ENCODE measurements at regions not wholly inside any gene's neighbourhood (a gene's known extent, or its start where the extent isn't known, plus 50 kb on each side); places are given as distances from the start of the nearest gene placed in this dataset.

DNA sequence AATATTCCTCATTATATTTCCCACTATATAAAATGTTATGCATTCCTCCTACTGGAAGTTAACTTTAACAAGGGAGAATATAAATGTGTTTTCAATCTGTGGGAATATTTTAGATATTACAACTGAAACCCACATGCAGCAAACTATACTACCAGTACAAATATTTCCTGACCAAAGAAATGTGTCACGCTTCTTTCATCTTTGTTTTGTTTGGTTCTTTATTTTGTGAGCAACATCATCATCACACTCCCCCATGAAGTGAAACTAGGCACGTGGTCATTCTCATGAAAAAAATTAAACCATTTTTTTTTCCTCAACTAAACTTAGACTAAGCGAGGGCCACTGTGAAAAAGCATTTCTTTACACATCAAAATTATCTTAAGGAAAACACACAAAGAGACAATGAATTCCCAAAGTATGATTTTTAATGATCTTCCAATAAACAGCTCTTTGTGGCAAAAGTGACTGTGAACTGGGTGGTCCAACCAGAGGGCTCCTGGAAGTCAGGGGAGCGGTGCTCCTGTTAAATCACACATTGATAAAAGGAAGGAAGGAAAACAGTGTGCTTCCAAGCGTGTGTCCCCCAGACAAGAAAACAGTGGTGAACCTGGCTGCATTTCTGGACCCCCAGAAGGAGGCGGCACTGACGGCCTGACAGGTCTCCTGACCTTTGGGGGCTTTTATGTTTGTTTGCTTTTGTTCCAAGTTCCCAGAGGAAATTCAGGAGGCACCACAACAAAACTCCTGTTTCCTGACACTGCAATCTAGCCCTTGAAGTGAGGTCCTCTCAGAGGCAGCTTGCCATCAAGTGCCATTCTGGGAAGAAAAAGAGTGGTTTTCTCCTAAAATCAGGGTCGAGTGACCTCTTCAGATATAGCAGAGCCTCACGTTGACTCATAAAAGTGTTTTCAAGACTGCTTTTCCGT lies 166.8 kb upstream of the FOXQ1 start:
- DNase-seq = no peak

DNA sequence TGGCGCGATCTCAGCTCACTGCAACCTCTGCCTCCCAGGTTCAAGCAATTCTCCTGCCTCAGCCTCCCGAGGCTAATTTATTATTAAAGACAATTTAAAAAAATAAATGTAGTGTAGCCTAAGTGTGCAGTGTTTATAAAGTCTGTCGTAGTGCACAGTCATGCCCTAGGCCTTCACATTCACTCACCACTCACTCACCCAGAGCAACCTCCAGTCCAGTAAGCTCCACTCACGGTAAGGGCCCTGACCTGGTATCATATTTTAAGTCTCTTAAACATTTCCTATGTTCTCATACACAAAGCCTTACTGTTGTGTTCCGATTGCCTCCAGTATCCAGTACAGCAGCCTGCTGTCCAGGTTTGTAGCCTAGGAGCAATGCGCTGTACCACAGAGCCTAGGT lies 168.2 kb upstream of the FOXQ1 start:
- no peak for DNase-seq

DNA sequence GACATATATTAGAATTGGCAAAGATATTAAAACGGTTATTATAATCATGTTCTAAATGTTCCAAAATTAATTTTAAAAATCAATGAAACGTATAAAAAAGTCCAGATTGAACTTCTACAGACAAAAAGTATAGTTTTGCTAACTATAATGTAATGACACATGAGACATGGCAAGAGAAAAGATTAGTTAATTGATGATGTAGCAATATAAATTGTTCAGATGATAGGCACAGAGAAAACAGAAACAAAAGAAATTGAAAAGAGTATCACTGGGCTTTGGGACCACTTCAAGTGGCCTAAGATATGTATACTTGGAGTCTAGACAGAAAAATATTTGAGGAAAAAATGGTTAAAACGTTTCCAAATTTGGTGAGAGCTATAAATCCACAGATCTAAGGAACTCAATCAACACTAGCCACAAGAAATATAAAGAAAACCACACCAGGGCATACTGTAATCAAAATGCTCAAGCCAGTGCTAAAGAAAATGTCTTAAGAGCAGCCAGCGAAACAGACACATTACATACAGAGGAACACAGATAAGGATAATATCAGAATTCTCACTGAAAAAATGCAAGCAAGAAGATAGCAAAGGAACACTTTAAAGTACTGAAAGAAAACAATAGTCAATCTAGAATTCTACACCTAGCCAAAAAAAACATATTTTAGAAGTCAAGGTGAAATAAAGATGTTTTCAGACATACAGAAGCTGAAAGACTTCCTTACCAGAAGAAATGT lies 172.6 kb upstream of the FOXQ1 start:
- DNase-seq = no peak

DNA sequence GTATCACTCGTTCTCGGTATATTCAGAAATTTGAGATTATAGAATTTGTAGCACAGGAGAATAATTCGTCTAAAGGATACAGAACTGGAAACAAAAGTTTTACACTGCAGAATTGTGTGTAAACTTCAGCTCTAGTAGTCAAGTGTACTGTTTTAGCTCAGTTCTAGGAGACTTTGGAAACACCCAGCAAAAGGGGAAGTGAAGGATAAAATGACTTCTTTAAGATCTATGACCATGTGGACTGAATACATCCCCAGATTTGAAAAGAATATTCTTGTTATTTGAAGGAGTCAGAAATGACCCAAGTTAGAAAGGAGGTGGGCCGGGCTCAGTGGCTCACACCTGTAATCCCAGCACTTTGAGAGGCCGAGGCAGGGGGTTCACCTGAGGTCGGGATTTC lies 174.0 kb upstream of the FOXQ1 start:
- no peak for DNase-seq

DNA sequence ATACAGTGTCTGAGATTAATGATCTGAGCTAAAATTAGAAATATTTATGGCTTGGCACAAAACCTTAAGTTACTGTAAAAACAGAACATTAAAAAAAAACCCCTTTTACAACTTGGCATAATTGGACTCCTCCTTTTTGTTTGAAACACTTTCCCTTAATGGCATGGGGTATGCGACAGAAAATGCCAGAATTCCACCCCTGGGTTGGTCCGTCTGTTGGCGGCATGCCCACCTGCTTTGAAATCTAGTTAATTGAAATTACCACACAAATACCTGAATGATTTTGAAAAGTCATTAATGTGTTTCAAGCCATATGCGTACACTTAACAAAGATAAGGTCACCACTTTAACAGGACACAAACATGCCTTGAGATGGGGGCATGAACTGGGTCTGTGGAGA lies 175.1 kb upstream of the FOXQ1 start:
- peak; percentile 48 for DNase-seq

DNA sequence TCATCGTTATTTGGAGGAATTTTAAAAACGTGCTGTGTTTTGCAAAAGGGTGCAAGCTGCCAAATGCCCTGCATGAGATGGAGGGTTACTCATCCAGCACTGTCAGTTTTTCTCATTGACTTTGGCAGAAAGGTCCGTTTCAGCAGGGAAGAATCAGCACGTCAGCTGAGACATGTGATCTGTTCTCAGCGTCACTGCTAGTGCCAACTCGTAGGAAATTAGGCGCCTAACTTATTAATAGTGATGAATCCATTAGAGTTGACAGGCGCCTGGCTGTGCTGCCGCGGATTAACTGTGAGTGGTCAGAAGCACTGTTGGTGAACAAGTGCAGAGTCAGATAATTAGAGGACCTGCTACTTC lies 175.5 kb upstream of the FOXQ1 start:
- DNase-seq = peak; percentile 68

DNA sequence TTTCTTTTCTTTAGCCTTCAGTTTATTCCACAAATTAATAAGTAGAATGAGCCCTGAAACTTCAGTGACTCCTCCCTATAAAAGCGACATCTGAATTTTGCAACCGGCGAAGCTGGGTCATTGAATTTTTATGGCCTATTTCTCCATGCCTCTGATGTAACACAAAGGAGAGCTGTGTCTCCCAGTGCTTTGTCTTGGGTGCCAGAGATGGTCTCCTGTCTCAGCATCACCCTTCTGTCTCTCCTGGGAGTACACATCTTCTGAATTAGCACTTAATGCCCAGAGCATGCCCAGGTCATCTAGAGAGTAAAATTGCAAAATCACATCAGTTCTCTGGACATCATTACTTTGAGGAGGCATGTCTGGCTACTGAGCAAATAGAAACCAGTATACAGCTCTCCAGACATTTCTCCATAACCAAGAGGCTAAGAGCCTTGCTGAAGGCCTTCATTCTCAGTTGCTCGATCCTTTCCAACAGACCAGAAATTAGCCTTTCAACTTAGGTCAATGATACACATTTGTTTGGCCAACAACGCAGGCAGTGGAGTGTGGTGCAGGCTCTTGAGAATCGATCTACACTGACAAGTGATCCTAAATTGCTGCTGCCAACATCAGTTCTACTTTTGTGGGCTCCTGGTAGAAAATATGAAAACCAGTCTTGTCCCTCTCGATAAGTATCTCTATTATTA lies 176.0 kb upstream of the FOXQ1 start:
- DNase-seq = no peak

DNA sequence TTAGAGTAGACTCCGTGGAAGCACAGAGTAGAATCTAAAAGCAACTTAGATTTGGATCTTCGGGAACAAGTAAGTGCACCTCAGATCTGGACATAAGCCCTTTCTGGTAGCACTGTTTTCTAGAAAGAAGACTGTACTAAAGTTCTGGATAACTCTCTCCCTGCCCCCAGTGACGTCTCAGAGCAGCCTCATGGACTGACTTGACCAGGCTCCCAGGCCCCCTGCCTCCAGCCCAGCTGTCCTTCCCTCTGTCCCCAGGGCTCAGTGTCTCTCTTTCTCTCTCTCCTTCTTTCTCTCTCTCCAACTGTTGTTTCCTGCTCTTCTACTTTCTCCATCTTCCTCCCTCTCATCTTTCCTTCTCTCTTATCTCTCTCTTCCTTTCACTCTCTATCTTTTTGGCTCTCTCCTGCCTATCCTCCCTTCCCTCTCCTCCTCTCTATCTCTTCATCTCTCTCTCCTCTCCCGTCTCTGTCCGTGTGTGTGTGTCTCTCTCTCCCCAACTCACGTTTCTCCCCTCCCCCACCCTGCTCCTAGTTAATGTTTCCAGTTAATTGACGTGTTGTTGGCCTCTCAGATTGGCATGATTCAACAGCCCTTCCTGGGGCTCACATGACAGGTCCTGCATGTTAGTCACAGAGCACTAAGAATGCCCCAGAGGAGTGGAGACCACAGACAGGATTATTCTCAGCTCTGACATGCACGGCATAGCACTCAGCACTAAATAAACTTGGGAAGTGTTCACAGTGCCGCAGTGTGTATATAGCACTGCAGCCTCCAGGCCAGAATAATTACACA lies 180.4 kb upstream of the FOXQ1 start:
- no peak for DNase-seq

DNA sequence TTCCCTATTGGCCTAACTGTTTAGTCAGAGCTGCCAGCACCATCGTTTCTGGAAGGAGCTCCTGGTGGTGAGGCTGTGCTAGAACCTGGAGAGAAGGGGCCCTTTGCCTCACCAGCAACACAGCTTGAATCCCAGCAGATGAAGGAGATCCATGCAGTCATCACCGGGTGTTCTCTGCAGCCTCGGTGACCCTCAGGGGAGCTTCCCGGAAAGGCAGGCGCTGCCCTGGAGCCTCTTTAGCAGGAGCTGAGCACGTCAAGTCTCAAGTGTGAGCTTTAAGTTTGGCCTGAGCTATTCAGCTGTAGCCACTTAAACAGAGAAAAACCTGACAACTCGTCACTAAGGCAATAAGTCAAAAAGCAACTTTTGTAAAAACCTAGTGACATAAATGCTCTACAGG lies 181.2 kb upstream of the FOXQ1 start:
- no peak for DNase-seq

DNA sequence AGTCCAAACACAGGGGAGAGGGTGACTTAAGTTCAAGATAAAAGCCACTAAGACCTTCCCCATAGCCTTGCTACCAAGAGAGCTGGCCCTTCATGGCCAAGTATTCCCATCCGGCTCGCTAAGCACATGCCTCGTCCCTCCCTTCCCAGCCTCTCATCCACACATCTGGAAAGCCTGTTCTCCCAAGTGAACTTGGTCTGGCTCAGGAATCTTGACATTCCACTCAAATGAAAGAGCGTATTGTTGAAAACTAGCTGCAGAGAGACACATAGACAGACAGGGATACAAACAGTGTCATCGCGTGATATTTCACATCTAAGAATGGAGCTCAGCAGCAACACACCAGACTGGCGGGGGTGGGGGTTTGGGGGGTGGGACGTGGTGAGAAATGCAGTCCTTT lies 182.8 kb upstream of the FOXQ1 start:
- no peak for DNase-seq

DNA sequence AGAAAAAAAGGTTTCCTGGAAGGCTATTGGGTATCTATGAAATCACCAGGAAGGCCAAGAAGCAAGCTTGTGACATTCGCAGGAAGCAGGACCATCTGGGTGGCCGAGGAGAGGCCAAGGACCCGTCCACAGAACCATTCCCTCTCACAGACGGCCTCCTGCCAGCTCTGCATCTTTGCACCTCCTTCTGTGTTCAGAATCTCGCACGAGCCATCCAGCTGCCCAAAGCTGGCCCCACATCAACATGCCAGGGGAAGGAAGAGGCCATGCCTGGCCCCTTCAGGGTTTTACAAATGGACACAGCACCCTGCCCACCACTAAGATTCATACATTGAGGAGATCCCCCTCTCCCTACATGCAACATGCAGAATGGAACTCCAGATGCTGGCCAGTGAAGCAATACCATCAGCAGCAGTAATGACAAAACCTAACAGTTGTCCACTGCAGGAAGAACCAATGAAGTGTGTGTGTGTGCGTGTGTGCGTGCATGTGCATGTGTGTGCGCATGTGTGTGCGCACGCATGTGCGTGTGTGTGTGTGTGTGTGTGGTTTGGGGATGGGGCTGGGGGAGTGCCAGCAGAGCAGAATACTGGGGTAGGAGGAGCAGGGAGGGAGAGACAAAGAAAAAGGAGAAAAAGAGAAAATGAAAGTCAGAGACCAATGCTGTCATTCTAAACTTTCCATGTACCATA lies 184.2 kb upstream of the FOXQ1 start:
- DNase-seq = no peak

DNA sequence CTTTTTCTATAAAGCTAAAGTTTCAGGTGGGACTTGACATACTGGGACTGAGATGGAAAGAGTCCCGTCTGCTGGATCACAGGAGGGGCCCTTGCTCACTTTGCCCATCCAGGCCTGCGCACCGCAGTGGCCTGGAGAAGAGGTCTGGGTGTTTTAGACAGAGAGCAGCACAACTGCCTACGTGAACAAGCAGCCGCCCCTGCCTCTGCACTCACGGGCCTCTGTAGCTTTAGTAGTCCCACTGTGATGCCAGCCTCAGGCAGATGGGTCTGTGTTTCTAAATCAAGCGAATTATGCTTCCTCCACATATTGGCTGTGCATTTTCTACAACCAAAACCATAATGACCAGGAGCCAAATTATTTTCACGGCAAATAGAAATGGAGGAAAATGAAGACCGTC lies 184.8 kb upstream of the FOXQ1 start:
- no peak for DNase-seq

DNA sequence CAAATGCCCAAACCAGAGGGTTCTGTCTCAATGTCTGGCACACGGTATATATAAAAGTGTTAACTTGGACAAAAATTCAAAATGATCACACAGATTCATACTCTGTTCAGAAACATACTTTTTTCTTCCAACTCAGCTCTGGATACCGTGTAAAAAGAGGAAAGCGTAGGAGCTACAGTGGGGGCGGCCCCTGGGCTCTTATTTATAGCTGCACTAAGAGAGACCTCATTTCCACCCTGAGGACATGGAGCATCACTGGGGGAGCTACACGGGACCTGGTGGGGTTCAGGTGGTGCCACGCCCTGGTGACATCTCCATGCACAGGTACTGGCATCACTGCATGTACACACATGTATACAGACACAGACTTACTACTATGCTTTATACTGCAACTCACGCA lies 185.9 kb upstream of the FOXQ1 start:
- no peak for DNase-seq

DNA sequence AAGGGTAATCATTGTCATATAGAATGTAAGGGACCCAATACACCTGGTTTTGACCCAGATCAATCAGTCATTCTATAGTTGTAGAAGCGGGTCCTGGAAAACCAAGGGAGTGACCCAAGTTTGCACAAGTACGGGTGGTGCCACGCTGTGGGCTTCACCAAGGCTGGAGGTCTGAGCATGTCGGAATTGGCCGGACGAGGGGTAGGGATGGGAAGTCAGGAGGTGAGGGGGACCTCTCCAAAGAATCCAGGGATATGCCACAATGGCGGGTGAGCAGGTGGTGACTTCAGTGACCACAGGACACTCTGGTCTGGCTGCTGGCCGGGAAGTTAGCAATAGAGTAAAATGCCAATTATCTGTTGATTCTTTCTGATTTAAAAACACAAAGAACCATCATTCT lies 186.6 kb upstream of the FOXQ1 start:
- no peak for DNase-seq

DNA sequence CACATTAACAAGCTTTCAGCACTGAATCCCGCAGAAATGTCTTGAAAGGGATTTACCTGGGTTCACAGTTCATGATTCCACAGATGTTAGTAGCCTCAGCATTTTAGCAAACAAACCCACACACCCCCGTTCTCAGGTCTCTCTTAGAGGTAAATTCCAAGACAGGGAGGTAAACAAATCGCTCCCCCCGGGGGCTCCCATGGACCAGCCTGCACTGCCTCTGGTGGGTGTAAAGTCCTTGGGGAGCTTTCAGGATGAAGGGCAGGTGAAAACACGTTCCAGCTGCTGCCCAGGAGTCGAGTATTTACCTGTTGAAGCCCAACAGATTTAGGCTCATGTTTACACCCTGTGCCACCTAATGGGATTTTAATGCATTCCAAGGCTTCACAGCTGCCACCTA lies 187.0 kb upstream of the FOXQ1 start:
- no peak for DNase-seq

DNA sequence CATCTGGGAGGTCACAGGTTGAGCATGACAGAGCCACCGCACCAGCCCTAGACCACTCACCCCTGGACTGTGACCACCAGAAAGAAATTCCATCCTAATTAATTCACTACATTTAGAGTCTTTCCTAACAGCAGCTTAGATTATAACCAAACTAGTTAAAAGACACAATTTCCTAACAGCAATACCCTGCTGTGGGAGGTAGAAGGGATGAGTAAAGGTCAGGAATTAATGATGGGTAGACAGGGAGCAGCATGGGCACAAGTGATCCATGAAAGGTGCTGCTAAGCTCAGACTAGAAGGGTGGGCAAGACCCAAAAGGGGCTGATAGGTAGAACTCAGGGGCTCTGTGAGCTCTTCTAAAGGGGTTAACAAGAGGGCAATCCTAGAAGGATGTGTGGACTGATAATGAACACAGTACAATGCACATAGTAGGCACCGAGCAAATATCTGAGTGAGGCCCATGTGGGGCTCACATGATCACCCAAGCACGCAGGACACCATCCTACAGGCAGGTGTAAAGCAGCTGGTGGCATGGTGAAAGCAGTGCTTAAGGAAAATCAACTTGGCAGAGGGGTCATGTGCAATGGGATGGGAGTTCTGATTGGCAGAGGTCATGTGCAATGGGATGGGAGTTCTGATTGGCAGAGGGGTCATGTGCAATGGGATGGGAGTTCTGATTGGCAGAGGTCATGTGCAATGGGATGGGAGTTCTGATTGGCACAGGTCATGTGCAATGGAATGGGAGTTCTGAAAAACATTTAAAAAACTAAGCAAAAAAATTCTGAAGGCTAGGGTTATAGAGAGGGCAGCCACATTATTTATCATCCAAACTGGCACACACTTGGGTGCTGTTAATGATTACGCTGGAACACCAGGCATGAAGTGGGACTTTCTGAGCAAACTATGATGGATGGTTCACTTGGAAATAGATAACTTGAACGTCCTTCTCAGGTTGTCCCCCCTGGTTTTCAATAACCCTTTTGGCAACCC lies 188.2 kb upstream of the FOXQ1 start:
- DNase-seq = no peak

DNA sequence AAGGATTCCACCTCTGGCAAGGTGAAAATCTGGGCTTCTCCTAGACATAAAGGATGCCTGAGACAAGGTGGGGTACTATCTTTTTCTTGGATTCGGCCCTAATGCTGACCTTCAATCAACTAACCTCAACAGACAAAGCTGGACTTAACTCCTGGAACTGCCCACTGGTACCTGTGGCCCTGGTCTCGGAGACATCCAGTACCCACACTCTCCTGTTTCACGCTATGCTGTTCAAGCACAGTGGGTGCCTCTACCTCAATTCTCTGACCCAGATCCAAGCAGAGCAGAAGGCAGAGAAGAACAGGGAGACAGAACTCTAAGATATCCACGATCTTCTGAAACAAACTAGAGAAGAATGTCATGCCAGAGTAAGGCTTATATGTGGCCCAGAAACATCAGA lies 189.8 kb upstream of the FOXQ1 start:
- DNase-seq = no peak

DNA sequence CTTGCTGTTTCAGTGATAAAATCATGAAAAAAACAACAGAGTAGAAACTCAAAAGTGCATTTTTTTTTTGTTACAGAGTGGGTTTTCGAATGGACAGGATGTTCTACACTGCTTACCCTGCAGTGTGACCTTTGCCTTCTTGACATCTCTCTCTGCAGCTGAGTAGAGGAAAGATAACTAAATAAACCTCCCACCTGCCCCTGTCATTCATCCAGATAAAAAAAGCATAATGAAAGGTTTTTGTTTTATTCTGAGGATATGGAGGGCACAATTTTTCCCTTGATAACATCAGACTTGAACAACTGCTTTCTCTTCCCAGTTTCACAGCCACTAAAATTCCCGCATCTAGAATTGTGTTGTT lies 193.6 kb upstream of the FOXQ1 start:
- DNase-seq = no peak

DNA sequence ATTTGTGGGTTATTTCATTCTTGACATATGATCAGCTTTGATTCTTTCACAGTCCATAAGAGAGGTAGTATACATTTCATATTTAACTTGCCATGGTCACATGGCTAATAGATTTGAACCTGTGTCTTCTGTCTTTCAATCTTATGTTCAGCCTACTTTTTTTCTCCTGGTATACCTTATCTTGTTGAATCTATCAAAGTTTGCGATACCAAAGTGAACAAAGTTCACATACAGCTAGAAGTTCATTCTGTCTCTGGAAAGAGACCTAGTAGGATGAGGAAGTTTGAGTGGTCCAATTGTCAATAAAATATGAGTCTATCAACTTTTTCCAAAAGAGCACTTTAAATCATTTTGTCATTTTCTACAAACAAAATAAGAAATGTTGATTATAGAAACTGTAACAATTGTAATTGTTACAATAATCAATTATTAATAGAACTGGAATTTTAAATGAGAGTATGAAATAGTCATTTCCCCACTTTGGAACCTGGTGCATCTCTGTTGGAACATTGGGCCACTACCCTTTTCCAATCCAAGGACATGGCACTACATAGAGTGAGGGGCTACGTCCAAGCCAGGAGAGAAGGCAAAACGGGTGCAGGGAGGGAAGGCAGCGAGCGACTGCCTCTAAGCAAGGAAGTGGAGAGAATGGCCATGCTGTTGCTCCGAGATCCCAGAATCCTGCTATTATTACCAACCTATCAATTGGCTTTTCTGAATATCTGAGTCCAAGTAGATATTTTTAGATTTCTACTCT lies 194.2 kb upstream of the FOXQ1 start:
- no peak for DNase-seq

DNA sequence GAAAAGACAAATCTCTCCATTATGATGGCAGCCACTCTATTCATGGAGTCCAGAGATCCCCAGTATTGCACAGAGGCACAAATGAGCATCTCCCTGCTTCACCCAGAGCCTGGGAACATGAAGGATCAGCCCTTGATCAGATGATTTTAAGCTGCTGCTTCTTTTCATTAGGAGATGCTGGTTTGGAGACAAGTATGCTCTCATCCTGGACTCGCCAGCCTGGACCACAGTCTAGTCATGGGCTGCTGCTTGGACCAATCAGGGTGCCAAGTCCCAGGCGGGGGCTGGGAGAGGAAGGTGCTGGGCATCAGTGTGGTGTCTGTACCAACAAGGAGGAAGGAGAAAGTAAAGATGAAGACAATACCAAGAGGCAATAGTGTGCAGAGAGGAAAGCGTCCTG lies 195.7 kb upstream of the FOXQ1 start:
- no peak for DNase-seq

All from NCI-H1105 (cell line).